Lower lobe of right lung (tissue), 2 donors: ENCODE measurements at regions not wholly inside any gene's neighbourhood (a gene's known extent, or its start where the extent isn't known, plus 50 kb on each side); places are given as distances from the start of the nearest gene placed in this dataset.

Experiments
- ATAC-seq, 2 donors: fragments of 200-7000 bp; cut with Tn5 transposase; one replicate each; pipeline ENCODE4 v1.9.1; 2020 to 2022; ENCODE audit warnings: mild to moderate bottlenecking in 2 of 2, moderate library complexity in 2 of 2
- DNase-seq: peaks from one replicate; pipeline ENCODE4 v3.0.0-alpha.2; 2020
- H3K27ac ChIP-seq: fragments of 200-600 bp; one replicate; pipeline ENCODE4 v1.8.0; 2022
- H3K27me3 ChIP-seq: fragments of 200-600 bp; one replicate; pipeline ENCODE4 v1.8.0; 2022; ENCODE audit warnings: low read depth
- H3K36me3 ChIP-seq: fragments of 200-600 bp; one replicate; pipeline ENCODE4 v1.8.0; 2022; ENCODE audit warnings: mild to moderate bottlenecking
- H3K4me1 ChIP-seq: fragments of 200-600 bp; one replicate; pipeline ENCODE4 v1.8.0; 2022
- H3K4me3 ChIP-seq: fragments of 200-600 bp; one replicate; pipeline ENCODE4 v1.8.0; 2022; ENCODE audit warnings: mild to moderate bottlenecking
- H3K9me3 ChIP-seq: fragments of 200-600 bp; one replicate; pipeline ENCODE4 v1.8.0; 2022
- CTCF ChIP-seq: fragments of 200-600 bp; IDR thresholded peaks from one replicate; pipeline ENCODE4 v1.8.0; 2022; ENCODE audit warnings: antibody characterized with exemption, mild to moderate bottlenecking
- intact Hi-C: fragments of 100-400 bp; cut with DNase I; formaldehyde crosslinking; loops from one replicate; pipeline ENCODE4 v1.11.0; 2022
- donor health status: DM: no; HTN: yes; CAD: no; lungs with severe emphysema.

- TF ChIP-seq CTCF = no peak
- no peak for ATAC-seq
- no peaks in the 10 kb centered on the region for H3K27me3 ChIP-seq
- no peak for DNase-seq
- no peaks in the 10 kb centered on the region for H3K4me1 ChIP-seq
- no peak overlapping the region for H3K4me3 ChIP-seq
- intact Hi-C loops = no loop called here
- no peak overlapping the region for H3K27ac ChIP-seq
- H3K36me3 ChIP-seq = no peaks in the 10 kb centered on the region
- H3K9me3 ChIP-seq = no peaks in the 10 kb centered on the region
These were observed 929.7 kb upstream of the SEMA6A start for GRCh38 chr5:117504305-117504704.

GRCh38 chr5:117497601-117498000 is 923.0 kb upstream of the SEMA6A start:
- H3K27me3 ChIP-seq = no peaks in the 10 kb centered on the region
- H3K27ac ChIP-seq = no peak overlapping the region
- DNase-seq = no peak
- no peak for TF ChIP-seq CTCF
- H3K36me3 ChIP-seq = no peaks in the 10 kb centered on the region
- H3K4me3 ChIP-seq = no peak overlapping the region
- no peaks in the 10 kb centered on the region for H3K4me1 ChIP-seq
- no peak for ATAC-seq
- intact Hi-C loops = no loop called here
- H3K9me3 ChIP-seq = no peaks in the 10 kb centered on the region

GRCh38 chr5:117496801-117497200 is 922.2 kb upstream of the SEMA6A start:
- H3K27me3 ChIP-seq = no peaks in the 10 kb centered on the region
- H3K4me3 ChIP-seq = no peak overlapping the region
- intact Hi-C loops = no loop called here
- no peaks in the 10 kb centered on the region for H3K4me1 ChIP-seq
- H3K27ac ChIP-seq = no peak overlapping the region
- no peak for TF ChIP-seq CTCF
- H3K36me3 ChIP-seq = no peaks in the 10 kb centered on the region
- DNase-seq (no peak), ATAC-seq (no peak)
- H3K9me3 ChIP-seq = no peaks in the 10 kb centered on the region

GRCh38 chr5:117494188-117494587 is 919.6 kb upstream of the SEMA6A start:
- no peaks in the 10 kb centered on the region for H3K4me1 ChIP-seq
- no peak overlapping the region for H3K4me3 ChIP-seq
- ATAC-seq (no peak), DNase-seq (no peak)
- H3K36me3 ChIP-seq = no peaks in the 10 kb centered on the region
- H3K27ac ChIP-seq = no peak overlapping the region
- H3K9me3 ChIP-seq = no peaks in the 10 kb centered on the region
- intact Hi-C loops = no loop called here
- no peak for TF ChIP-seq CTCF
- no peaks in the 10 kb centered on the region for H3K27me3 ChIP-seq

- Histone ChIP-seq H3K36me3 (no peaks in the 10 kb centered on the region), H3K9me3 (no peaks in the 10 kb centered on the region), H3K27ac (no peak overlapping the region), H3K27me3 (no peaks in the 10 kb centered on the region), H3K4me1 (no peaks in the 10 kb centered on the region), H3K4me3 (no peak overlapping the region)
- no peak for ATAC-seq
- intact Hi-C loops = no loop called here
- no peak for DNase-seq
- no peak for TF ChIP-seq CTCF
These were observed 914.4 kb upstream of the SEMA6A start for GRCh38 chr5:117488976-117489500.

- no peaks in the 10 kb centered on the region for H3K27me3 ChIP-seq
- TF ChIP-seq CTCF = no peak
- ATAC-seq = no peak
- H3K27ac ChIP-seq = no peak overlapping the region
- H3K9me3 ChIP-seq = no peaks in the 10 kb centered on the region
- DNase-seq = no peak
- H3K4me3 ChIP-seq = no peak overlapping the region
- intact Hi-C loops = no loop called here
- no peaks in the 10 kb centered on the region for H3K4me1 ChIP-seq
- no peaks in the 10 kb centered on the region for H3K36me3 ChIP-seq
These were observed 912.9 kb upstream of the SEMA6A start for GRCh38 chr5:117487556-117487955.
